HG03565 (cell line): ENCODE measurements at regions not wholly inside any gene's neighbourhood (a gene's known extent, or its start where the extent isn't known, plus 50 kb on each side); places are given as distances from the start of the nearest gene placed in this dataset.

Experiments
- ATAC-seq: cut with Tn5 transposase; IDR thresholded peaks from one replicate; pipeline ENCODE4 v1.9.1; 2021; ENCODE audit warnings: mild to moderate bottlenecking, moderate library complexity; ENCODE audit not compliant: unreplicated experiment

DNA sequence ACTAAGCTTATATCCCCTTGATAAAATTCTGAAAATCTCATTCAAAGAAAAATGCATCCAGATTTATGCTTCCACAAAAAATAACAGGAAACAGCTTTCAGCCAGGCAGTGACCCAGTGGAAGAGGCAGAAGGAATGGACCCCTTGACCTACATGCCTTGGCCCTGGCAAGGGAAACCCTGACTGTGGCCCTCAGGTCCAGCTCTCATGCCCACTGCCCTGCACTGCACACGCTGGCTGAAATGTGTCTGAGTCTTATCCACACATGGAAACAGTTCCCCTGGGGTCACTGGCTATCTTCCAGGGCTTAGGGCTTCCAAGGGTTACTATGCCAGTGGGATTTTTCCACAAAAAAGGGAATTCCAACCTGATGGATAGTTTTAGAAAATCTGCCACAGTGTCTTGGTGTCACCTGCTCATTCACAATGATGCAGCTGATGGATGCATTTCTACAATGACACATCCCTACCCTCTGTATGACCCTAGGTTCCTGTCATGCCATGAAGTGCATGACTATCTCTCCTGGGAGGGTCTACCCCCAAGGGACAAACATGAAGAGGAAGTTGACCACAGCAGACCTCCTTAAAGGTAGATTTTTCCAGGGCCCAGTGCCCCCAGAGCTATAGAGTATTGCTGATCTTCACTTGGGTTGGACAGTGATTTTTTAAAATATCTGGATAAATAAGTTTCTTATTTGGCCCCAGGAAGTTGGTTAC is 121.9 kb upstream of the CD93 start:
- no peak for ATAC-seq

DNA sequence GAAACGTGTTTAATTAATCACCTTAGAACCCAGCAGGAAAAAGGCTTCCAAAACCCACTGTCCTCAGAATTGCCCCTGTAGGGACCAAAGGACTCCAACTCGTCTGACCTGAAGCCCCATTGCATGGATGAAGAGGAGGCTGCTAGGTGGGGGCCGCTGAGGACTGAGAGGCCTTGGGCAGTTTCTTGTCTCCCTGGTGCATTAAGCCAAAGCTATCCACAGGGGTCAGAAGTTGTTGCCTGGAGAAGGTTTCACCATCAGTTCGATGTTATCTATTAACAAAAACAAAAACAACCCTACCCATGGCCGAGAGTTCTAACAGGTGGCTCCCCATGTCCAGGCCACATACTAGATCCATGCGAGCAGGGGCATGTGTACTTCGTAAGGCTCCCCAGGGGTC is 120.9 kb upstream of the CD93 start:
- ATAC-seq = no peak

DNA sequence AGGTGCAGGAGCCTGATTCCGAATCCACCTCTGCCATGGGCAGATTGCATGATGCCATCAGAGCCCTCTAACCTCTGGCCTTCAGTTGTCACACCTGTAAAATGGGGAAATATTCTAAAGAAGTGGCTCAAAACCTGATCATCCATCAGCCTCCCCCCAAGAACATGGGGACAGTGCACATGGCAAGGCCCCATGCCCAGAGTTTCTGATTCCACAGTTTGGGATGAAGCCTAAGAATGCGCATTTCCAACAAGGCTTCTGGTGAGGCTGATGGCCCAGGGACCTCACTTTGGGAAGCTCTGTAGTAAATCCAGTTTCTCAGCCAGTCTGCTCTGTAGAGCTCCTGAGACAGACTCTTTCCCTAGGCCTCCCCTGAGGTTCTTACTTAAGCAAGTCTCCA is 119.9 kb upstream of the CD93 start:
- no peak for ATAC-seq

- no peak for ATAC-seq
These were observed 119.5 kb upstream of the CD93 start for GRCh38 chr20:23205611-23206041.

GRCh38 chr20:23205211-23205610 is 119.1 kb upstream of the CD93 start:
- ATAC-seq = no peak

DNA sequence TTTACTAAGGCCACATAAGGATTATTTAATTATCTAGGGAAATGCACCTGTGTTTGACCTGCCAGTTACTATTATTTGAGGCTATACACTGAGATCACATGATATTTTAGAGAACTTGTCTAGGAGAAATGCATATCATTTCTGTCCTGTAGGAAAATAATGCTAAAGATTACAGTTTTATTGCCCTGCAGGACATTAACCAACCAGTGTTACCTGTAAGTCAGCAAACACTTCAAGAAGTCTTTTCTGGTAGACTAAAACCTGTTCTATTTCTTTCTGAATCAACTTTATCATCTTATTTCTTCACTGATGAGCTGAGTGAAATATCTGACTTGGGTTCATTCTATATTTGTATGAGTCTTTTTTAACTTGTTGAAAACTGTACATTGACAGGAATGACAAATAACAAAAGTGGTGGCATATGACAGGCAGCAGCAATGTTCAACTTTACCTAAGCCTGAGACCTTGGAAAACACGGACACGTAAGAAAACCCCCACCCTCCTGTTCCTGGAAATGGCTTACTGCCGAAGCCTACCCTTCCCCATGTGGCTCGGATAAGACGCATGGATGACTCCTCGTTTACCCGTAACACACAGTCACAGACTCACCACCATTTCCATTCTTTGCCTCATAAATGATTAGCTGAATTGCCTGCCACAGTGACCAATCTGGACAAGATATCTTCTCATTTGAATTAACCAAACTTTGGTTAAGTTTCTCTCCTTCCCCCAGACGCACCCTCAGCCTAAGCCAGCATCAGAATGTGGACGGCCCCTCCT is 118.0 kb upstream of the CD93 start:
- no peak for ATAC-seq

DNA sequence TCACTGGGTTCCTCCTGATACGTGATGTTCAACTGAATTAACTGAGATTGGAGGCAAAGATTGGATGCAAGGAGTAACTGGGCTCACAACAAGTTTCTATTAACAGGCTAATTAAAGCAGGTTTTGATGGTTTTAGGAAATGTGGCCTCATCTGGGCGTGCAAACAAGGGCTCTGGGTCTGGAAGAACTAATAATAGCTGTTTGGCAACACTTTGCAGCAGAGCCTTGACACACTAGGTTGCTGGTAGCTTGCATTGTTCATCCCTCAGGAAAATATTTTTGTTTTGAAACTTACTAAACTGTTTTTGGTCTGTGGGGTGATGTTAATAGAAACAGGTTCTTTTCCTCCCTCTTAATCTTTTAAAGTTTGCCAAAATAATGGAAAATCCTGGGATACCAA is 117.2 kb upstream of the CD93 start:
- ATAC-seq = no peak

GRCh38 chr20:23201658-23202057 is 115.5 kb upstream of the CD93 start:
- no peak for ATAC-seq

DNA sequence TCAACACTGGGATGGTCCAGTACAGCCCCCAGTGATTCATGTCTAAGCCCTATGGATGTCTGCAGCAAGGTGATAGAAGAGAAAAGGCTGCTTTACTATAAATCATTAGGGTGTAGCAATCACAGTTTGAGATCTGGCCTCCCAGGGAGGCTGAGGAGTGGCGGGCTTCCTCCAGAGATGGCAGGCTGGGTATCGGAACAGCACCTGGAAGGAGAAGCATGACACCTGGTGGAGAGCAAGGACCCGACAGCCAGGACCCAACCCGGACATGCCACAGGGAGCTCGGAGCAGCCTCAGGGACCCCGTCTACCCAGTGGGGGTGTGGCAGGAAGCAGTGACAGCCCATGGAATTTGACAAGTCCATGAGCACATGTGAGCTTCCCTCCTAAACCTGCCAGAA is 114.8 kb upstream of the CD93 start:
- ATAC-seq = no peak

DNA sequence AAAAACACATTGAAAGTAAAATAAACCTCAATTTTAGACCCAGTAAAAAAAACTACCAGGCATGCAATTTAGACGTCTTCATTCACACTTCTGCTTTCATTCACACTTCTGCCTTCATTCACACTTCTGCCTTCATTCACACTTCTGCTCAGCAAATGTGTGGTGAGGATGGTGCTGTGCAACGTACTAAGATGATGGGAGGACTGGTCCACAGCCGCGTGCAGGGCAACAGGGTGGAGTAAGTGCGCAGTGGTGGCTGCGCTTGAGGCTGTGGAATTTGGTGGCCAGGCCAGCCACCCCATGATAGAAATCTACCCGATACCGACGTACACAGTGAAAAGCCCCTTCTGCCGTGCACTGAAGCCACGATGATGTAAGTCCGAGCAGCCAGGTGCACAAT is 114.3 kb upstream of the CD93 start:
- no peak for ATAC-seq

DNA sequence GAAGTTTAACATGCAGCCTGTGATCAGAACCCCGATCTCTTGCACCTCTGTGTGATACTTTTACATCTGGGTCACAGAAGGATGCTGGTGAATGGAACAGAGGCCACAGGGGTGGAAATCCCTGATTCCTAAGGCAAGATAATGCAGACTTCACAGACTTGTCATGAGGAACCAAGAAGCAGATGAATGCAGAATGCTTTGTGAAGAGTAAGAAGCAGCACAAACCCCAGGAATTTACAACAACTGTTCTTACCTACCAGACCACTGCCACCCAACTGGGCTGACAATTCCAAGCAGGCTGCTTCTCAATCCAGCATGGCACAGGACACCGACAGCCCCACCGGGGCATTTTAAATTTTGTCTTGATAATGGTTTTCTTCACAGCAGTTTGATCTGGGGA is 113.2 kb upstream of the CD93 start:
- no peak for ATAC-seq

- no peak for ATAC-seq
These were observed 112.7 kb upstream of the CD93 start for GRCh38 chr20:23198815-23199214.

DNA sequence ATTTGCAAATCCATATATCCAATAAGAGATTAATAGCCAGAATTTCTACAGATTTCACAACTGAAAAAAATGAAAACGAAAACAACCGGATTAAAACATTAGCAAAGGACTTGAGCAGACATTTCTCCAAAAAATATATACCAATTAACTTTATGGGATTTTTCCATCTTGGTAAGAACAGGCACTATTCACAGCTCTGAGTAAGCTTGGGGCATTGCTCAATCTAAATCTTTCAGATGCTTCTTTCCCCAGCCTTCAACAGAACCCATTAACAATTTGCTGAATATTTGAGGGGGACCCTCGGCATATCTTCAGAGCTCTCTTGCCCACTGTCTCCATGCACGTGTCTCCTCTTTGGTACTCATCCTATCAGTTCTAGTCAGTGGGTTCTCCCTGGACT is 111.7 kb upstream of the CD93 start:
- no peak for ATAC-seq

GRCh38 chr20:23195636-23196035 is 109.5 kb upstream of the CD93 start:
- ATAC-seq = no peak

DNA sequence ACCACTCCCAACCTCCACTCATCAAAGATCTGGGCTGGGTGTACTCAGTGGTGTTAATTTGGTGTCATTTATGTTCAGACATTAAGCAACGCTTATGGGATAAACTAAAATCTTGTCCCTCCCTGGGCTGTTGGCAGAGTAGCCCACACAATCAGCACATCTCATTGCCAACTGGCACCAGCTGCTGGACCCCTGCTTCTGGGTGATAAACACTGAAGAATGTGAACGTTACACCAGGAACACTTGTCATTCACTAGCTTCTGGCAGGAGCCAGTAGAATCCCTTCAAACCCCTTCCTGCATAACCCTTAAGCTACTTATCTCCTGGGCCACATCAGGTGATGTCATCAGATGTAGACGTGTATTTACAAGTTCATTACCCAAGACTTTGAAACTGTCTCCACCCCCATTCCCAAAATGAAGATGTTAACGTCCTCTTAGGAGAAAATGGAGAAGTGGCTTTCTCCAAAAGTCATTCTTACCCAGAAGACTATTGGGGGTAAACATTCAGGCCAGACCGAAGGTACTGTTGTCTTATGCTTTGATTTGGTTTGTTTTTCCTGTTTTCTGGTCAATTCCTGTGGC is 107.8 kb upstream of the CD93 start:
- no peak for ATAC-seq

GRCh38 chr20:23192469-23192868 is 106.3 kb upstream of the CD93 start:
- no peak for ATAC-seq

DNA sequence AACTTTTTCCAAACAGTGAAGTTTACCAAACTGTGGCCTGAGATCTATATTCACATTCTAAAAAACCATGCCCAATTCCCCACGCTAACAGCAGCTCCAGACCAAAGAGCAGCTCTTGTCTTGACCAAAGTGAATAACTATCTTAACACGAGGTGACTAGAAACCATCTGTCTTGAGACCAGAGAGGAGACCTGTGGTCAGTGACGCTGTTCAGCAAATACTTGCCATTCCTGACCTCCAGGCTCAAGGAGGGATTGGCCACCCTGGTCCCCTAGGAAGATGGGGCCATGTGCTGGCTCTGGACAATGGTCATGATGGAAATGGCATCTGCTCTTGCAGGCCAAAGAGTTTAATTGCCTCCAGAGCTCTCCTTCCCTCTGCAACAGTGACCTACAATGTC is 104.4 kb upstream of the CD93 start:
- ATAC-seq = no peak

GRCh38 chr20:23189854-23190253 is 103.7 kb upstream of the CD93 start:
- no peak for ATAC-seq

DNA sequence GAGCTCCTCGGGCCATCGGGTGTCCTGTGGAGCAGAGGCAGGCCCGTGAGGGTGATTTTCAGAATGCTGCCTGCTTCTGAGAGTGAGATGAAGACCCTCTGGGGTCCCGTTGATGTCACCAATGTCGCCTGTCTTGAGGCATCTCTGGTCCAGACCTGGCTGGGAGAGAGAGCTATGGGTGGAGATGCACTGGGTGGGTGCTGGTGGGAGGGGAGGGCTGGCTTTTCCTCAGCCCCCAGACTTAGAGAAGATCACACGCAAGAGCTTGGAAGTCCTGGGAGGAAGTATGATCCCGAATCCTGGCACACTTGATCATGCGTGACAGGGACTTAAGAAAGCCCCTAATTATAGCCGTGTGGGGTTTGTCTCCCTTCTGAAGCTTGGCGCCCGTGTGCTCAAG is 103.2 kb upstream of the CD93 start:
- ATAC-seq = no peak

DNA sequence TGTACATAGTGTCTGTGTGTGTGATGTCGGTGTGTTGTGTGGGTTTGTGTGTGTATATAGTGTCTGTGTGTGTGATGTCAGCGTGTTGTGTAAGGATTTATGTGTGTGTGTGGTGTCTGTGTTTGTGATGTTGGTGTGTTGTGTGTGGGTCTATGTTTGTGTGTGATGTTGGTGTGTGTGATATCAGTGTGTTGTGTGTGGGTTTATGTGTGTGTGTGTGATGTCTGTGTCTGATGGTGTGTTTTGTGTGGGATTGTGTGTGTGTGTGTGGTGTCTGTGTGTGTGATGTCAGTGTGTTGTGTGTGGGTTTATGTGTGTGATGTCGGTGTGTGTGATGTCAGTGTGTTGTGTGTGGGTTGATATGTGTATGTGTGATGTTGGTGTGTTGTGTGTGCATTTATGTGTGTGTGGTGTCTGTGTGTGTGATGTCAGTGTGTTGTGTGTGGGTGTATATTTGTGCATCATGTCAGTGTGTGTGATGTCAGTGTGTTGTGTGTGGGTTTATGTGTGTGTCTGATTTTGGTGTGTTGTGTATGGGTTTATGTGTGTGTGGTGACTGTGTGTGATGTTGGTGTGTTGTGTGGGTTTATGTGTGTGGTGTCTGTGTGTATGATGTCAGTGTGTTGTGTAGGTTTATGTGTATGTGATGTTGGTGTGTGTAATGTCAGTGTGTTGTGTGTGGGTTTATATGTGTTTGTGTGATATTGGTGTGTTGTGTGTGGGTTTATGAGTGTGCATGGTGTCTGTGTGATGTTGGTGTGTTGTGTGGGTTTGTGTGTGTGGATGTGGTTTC is 102.4 kb upstream of the CD93 start:
- ATAC-seq = no peak

DNA sequence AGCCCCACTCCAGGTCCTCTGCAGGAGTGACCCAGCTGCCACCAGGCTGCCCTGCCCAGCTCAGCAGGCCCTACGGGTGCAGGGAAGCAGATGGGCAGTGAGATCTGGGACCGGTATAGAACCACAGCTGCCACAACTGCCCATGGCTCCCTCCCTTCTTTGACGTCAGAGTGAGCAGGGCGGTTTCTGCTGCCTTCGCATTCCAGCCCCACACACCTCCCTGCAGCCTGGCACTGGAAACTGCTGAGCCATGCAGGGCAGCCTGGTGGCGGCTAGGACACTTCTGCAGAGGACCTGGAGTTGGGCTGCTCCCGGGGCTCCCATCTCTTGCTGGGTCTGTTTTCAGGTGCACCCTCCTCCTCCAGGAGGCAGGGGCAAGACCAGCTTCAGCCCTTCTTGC is 101.6 kb upstream of the CD93 start:
- ATAC-seq = no peak
